Gastroesophageal sphincter (tissue), 4 donors: ENCODE measurements at regions not wholly inside any gene's neighbourhood (a gene's known extent, or its start where the extent isn't known, plus 50 kb on each side); places are given as distances from the start of the nearest gene placed in this dataset.
"Not testable (repeated sequence)": the region's sequence is repeated elsewhere in the genome, so short reads cannot be mapped to it uniquely, and the experiment has no call there.

Source experiments
- ATAC-seq: fragments of 150-250 bp; one replicate; pipeline ENCODE4 v1.9.1; 2016; ENCODE audit warnings: mild to moderate bottlenecking, moderate library complexity
- H3K27ac ChIP-seq, 4 donors: fragments of 200-600 bp; sonication (generic) in 3 of 4; 1 replicate in 3 of 4; 2 replicates in 1 of 4; pipeline ENCODE4 v1.5.1; 2016 to 2019
- H3K27me3 ChIP-seq: fragments of 200-600 bp; sonication (generic); one replicate; pipeline ENCODE4 v1.5.1; 2019
- H3K36me3 ChIP-seq, 2 donors: fragments of 200-600 bp; sonication (generic); one replicate each; pipeline ENCODE4 v1.5.1; 2019; ENCODE audit warnings: control low read depth in 1 of 2
- H3K4me1 ChIP-seq, 3 donors: fragments of 200-600 bp; sonication (generic); 1 replicate in 2 of 3; 2 replicates in 1 of 3; pipeline ENCODE4 v1.5.1; 2016 to 2019; ENCODE audit warnings: control low read depth in 2 of 3
- H3K4me3 ChIP-seq, 2 donors: fragments of 200-600 bp; sonication (generic); one replicate each; pipeline ENCODE4 v1.5.1; 2019; ENCODE audit warnings: mild to moderate bottlenecking in 1 of 2, moderate library complexity in 1 of 2
- H3K9me3 ChIP-seq, 3 donors: fragments of 200-600 bp; sonication (generic); one replicate each; pipeline ENCODE4 v1.5.1; 2017 to 2019; ENCODE audit warnings: control low read depth in 2 of 3
- CTCF ChIP-seq, 4 experiments: fragments of 200-600 bp in 2 of 4; fragments of 450-650 bp in 2 of 4; sonication (generic) in 1 of 4; IDR thresholded peaks; one replicate each; pipeline ENCODE4 v1.5.1; 2017 to 2019; ENCODE audit warnings: antibody characterized with exemption in 4 of 4, mild to moderate bottlenecking in 2 of 4, moderate library complexity in 2 of 4
- EP300 ChIP-seq: sonication (generic); formaldehyde crosslinking; IDR thresholded peaks from one replicate; pipeline ENCODE4 v1.6.1; 2017; ENCODE audit warnings: antibody characterized with exemption, mild to moderate bottlenecking
- POLR2A ChIP-seq, 2 donors: fragments of 450-650 bp; IDR thresholded peaks; one replicate each; pipeline ENCODE4 v1.6.1; 2017; ENCODE audit warnings: antibody characterized with exemption in 2 of 2, mild to moderate bottlenecking in 2 of 2, moderate library complexity in 1 of 2
- POLR2AphosphoS5 ChIP-seq: sonication (generic); formaldehyde crosslinking; IDR thresholded peaks from one replicate; pipeline ENCODE4 v1.6.1; 2017; ENCODE audit warnings: antibody characterized with exemption
- WGBS, 2 donors: methylation state at CpG; one replicate each; pipeline ENCODE4 v1.1.5; 2018; ENCODE audit warnings: low coverage in 1 of 2; 5-methylcytosine and 5-hydroxymethylcytosine counted together

DNA sequence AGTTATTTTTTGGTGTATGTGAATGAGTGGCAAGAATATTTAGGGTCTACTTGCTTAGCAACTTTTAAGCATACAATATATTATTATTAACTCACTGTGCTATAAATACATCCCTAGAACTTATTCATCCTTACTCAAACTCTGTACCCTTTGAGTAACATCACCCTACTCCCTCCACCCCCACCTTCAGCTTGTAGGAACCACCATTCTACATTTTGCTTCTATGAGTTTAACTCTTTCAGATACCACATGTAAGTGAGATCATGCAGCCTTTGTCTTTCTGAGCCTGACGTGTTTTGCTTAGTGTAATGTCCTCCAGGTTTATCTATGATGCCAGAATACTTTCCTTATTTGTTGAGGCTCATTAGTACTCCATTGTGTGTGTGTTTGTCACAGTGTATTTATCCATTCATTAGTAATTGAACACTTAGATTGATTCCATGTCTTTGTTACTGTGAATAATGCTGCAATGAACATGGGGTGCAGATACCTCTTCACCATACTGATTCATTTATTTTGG is 526.9 kb downstream of the PYDC2 start:
- Histone ChIP-seq H3K9me3 (no peaks in the 10 kb centered on the region), H3K36me3 (no peaks in the 10 kb centered on the region), H3K4me1 (no peaks in the 10 kb centered on the region), H3K4me3 (no peak overlapping the region), H3K27me3 (no peaks in the 10 kb centered on the region), H3K27ac (no peak overlapping the region)
- TF ChIP-seq POLR2A (IDR thresholded peaks at IDR 0.05) (no peak), POLR2AphosphoS5 (no peak), EP300 (no peak), CTCF (IDR thresholded peaks at IDR 0.05) (no peak)
- ATAC-seq: no peak
- 31 to 63% methylated on average over 1 of the region's 1 CpG for WGBS, 2 donors

GRCh38 chr3:191993952-191994351 is 533.0 kb downstream of the PYDC2 start:
- H3K9me3 ChIP-seq, ATAC-seq, H3K36me3 ChIP-seq, H3K27me3 ChIP-seq, H3K4me1 ChIP-seq, H3K27ac ChIP-seq, H3K4me3 ChIP-seq: not testable (repeated sequence)
- WGBS, 2 donors: 75 to 100% methylated on average over 1 to 4 of the region's 4 CpGs

DNA sequence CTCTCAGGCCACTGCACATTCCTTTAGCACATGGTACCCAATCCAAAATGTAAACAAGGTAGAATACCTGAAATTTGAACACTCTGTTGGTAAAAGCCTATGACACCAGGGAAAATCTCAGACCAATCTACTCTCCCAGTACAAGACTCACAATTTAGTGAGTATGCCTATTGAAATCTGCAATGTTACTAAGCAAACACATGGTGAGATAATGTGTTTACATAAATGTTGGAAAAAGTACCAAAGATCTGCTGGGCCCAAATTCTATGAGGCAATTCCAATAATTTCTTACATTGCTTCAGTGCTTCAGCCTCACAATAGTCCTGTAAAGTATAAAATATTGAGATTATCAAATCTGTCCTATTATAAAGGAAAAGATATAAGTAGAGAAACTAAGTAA is 536.1 kb downstream of the PYDC2 start:
- no peaks in the 10 kb centered on the region for H3K36me3 ChIP-seq
- TF ChIP-seq POLR2AphosphoS5 (no peak), EP300 (no peak), CTCF (IDR thresholded peaks at IDR 0.05) (no peak), POLR2A (IDR thresholded peaks at IDR 0.05) (no peak)
- no peak overlapping the region for H3K27ac ChIP-seq
- H3K27me3 ChIP-seq: no peaks in the 10 kb centered on the region
- H3K4me3 ChIP-seq: no peak overlapping the region
- no peak for ATAC-seq
- H3K9me3 ChIP-seq: no peaks in the 10 kb centered on the region
- no peaks in the 10 kb centered on the region for H3K4me1 ChIP-seq

GRCh38 chr3:191997579-191998268 is 536.8 kb downstream of the PYDC2 start:
- no peaks in the 10 kb centered on the region for H3K36me3 ChIP-seq
- no peak for TF ChIP-seq CTCF (IDR thresholded peaks at IDR 0.05)
- no peak for TF ChIP-seq POLR2A (IDR thresholded peaks at IDR 0.05)
- no peak for TF ChIP-seq POLR2AphosphoS5
- TF ChIP-seq EP300: no peak
- no peaks in the 10 kb centered on the region for H3K27me3 ChIP-seq
- H3K9me3 ChIP-seq: no peaks in the 10 kb centered on the region
- no peaks in the 10 kb centered on the region for H3K4me1 ChIP-seq
- H3K4me3 ChIP-seq: no peak overlapping the region
- WGBS, 2 donors: 67% methylated on average over 1 of the region's 1 CpG; no CpG with 5 or more reads in 1 of the 2 donors
- ATAC-seq: no peak
- no peak overlapping the region for H3K27ac ChIP-seq

DNA sequence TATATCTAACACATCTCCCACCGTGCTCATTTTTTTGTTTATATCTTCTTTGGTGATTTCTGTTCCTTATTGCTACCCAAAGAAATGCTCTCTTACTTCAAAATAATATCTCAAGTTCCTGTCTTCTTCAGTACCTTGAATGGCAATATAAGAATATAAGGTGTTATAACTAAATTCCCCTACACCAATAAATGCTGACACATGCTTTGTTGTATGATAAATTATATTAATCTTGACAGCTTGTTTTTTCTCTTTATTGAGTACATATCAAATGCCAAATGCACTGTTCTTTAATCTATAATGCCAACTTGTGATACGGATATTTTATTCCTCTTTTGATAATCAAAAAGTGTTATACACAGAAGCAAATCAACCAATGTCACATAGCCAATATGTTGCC is 540.3 kb downstream of the PYDC2 start:
- WGBS, 2 donors: 43 to 46% methylated on average over 2 of the region's 2 CpGs
- Histone ChIP-seq H3K27me3 (no peaks in the 10 kb centered on the region), H3K9me3 (no peaks in the 10 kb centered on the region), H3K4me3 (no peak overlapping the region), H3K36me3 (no peaks in the 10 kb centered on the region), H3K27ac (no peak overlapping the region), H3K4me1 (no peaks in the 10 kb centered on the region)
- no peak for TF ChIP-seq CTCF (IDR thresholded peaks at IDR 0.05)
- no peak for TF ChIP-seq POLR2A (IDR thresholded peaks at IDR 0.05)
- TF ChIP-seq POLR2AphosphoS5: no peak
- TF ChIP-seq EP300: no peak
- ATAC-seq: no peak
